ENCODE measurements at regions not wholly inside any gene's neighbourhood (a gene's known extent, or its start where the extent isn't known, plus 50 kb on each side); places are given as distances from the start of the nearest gene placed in this dataset.
A peak's percentile ranks its signal among the peaks of the same experiment; 100 is the strongest.

- TF ChIP-seq MYC (IDR thresholded peaks at IDR 0.05; ENCODE audit: low read depth, low read length): 0 out of 2 replicates have a peak, but pooled peaks have one; percentile 15
- TF ChIP-seq POLR2A (IDR thresholded peaks at IDR 0.05; ENCODE audit: extremely low read depth, insufficient read length): no peak
- TF ChIP-seq, protein P1, sequence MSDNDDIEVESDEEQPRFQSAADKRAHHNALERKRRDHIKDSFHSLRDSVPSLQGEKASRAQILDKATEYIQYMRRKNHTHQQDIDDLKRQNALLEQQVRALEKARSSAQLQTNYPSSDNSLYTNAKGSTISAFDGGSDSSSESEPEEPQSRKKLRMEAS (IDR thresholded peaks at IDR 0.05; ENCODE audit: low read depth, low read length): peak; percentile 43; the same call in 1 of the 2 replicates
- peak; percentile 63 for TF ChIP-seq CTCF (IDR thresholded peaks at IDR 0.05; ENCODE audit: low read depth, low read length)
- peak; percentile 75 for DNase-seq (ENCODE audit: low read depth)
- H3K4me3 ChIP-seq (ENCODE audit: low read depth, low read length): no peak overlapping the region
Measured at GRCh38 chr6:169950558-169950957, 199.1 kb downstream of the ERMARD start.

- H3K4me3 ChIP-seq (ENCODE audit: low read depth, low read length): no peak overlapping the region
- no peak for TF ChIP-seq CTCF (IDR thresholded peaks at IDR 0.05; ENCODE audit: low read depth, low read length)
- no peak for TF ChIP-seq MYC (IDR thresholded peaks at IDR 0.05; ENCODE audit: low read depth, low read length)
- no peak for TF ChIP-seq POLR2A (IDR thresholded peaks at IDR 0.05; ENCODE audit: extremely low read depth, insufficient read length)
- DNase-seq (ENCODE audit: low read depth): no peak
Measured at GRCh38 chr6:169949511-169950097, 198.2 kb downstream of the ERMARD start.

DNA sequence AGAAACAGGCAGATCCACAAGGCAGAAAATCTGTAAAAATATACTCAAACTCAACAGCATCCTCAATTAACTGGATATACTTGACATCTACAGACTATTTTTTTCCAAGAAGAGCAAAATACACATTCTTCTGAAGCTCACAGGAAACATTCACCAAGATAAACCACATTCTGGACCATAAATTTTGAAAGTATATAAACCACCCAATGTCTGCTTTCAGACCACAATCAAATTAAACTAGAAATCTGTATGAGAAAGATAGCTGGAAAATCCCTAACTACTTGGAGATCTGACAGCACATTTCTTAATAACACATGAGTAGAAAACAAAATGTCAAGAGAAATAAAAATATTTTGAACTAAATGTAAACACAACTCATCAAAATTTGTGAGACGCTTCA, 195.5 kb downstream of the ERMARD start:
- H3K4me3 ChIP-seq (ENCODE audit: low read depth, low read length): no peak overlapping the region
- no peak for DNase-seq (ENCODE audit: low read depth)
- TF ChIP-seq CTCF (IDR thresholded peaks at IDR 0.05; ENCODE audit: low read depth, low read length): no peak
- TF ChIP-seq POLR2A (IDR thresholded peaks at IDR 0.05; ENCODE audit: extremely low read depth, insufficient read length): no peak
- TF ChIP-seq, protein P1 (IDR thresholded peaks at IDR 0.05; ENCODE audit: low read depth, low read length): no peak
- TF ChIP-seq MYC (IDR thresholded peaks at IDR 0.05; ENCODE audit: low read depth, low read length): no peak

- H3K4me3 ChIP-seq (ENCODE audit: low read depth, low read length): no peak overlapping the region
- TF ChIP-seq MYC (IDR thresholded peaks at IDR 0.05; ENCODE audit: low read depth, low read length): no peak
- TF ChIP-seq POLR2A (IDR thresholded peaks at IDR 0.05; ENCODE audit: extremely low read depth, insufficient read length): no peak
- no peak for TF ChIP-seq CTCF (IDR thresholded peaks at IDR 0.05; ENCODE audit: low read depth, low read length)
- TF ChIP-seq, protein P1 (IDR thresholded peaks at IDR 0.05; ENCODE audit: low read depth, low read length): no peak
- no peak for DNase-seq (ENCODE audit: low read depth)
Measured at GRCh38 chr6:169945117-169945516, 193.7 kb downstream of the ERMARD start.

DNA sequence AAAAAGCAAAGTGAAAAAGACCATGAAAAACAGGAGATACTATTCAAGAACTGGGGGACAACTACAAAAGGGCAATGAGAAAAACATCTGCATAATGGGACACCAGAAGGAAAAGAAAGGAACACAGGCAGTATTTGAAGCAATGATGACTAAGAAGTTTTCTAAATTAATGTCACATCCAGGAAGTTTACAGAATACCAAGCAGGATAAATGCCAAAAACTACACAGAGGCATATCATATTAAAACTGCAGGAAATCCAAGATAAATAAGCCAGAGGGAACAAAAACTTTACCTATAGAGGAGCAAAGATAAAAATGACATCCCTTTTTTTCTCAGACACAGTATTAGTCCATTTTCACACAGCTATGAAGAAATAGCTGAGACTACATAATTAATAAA, 193.0 kb downstream of the ERMARD start:
- no peak overlapping the region for H3K4me3 ChIP-seq (ENCODE audit: low read depth, low read length)
- TF ChIP-seq, protein P1 (IDR thresholded peaks at IDR 0.05; ENCODE audit: low read depth, low read length): no peak
- no peak for TF ChIP-seq MYC (IDR thresholded peaks at IDR 0.05; ENCODE audit: low read depth, low read length)
- TF ChIP-seq CTCF (IDR thresholded peaks at IDR 0.05; ENCODE audit: low read depth, low read length): no peak
- TF ChIP-seq POLR2A (IDR thresholded peaks at IDR 0.05; ENCODE audit: extremely low read depth, insufficient read length): no peak

DNA sequence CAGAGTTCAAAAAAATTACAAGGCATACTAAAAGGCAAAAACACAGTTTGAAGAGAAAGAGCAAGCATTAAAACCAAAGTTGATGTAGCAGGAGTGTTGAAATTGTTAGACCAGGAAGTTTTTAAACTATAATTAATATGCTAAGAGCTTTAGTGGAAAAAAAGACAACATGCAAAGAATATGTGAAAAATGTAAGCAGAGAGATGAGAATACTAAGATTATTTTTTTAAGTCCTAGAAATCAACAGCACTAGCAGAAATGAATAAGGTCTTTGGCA, 192.6 kb downstream of the ERMARD start:
- DNase-seq (ENCODE audit: low read depth): no peak
- H3K4me3 ChIP-seq (ENCODE audit: low read depth, low read length): no peak overlapping the region
- TF ChIP-seq, protein P1 (IDR thresholded peaks at IDR 0.05; ENCODE audit: low read depth, low read length): no peak
- no peak for TF ChIP-seq CTCF (IDR thresholded peaks at IDR 0.05; ENCODE audit: low read depth, low read length)
- no peak for TF ChIP-seq POLR2A (IDR thresholded peaks at IDR 0.05; ENCODE audit: extremely low read depth, insufficient read length)
- no peak for TF ChIP-seq MYC (IDR thresholded peaks at IDR 0.05; ENCODE audit: low read depth, low read length)

More for the DNA sequence above, 193.0 kb downstream of the ERMARD start:
- DNase-seq (ENCODE audit: low read depth): no peak
